ENCODE measurements at regions not wholly inside any gene's neighbourhood (a gene's known extent, or its start where the extent isn't known, plus 50 kb on each side); places are given as distances from the start of the nearest gene placed in this dataset.

GRCh38 chr2:166665991-166666940, 172.2 kb upstream of the SCN7A start:
- no TSS peak for BruUV-seq (replicated peaks)
- H3K79me2 ChIP-seq (ENCODE audit: insufficient read depth, low read depth, low read length): no peaks in the 10 kb centered on the region
- no peaks in the 10 kb centered on the region for H3K4me1 ChIP-seq (ENCODE audit: insufficient read depth, low read length, poor library complexity, severe bottlenecking)
- H3K27ac ChIP-seq (ENCODE audit: low read depth, low read length, poor library complexity, severe bottlenecking): no peak overlapping the region
- H3K4me2 ChIP-seq (ENCODE audit: low read length): no peak overlapping the region
- intact Hi-C loops (cut with micrococcal nuclease; ENCODE audit: unreplicated experiment): no loop called here
- POLR2A ChIA-PET: no interaction called here
- H3K9me3 ChIP-seq (ENCODE audit: low read length): no peaks in the 10 kb centered on the region
- H3K4me3 ChIP-seq (ENCODE audit: low read depth, low read length, poor library complexity, severe bottlenecking): no peak overlapping the region
- TF ChIP-seq EZH2phosphoT487 (IDR thresholded peaks at IDR 0.05; ENCODE audit: borderline replicate concordance, low read depth, low read length): no peak
- no peak for TF ChIP-seq CTCF (conservative IDR thresholded peaks at IDR 0.05; ENCODE audit: low read length)
- no peaks in the 10 kb centered on the region for H4K20me1 ChIP-seq (ENCODE audit: insufficient read depth, low read length)
- H3K36me3 ChIP-seq (ENCODE audit: insufficient read depth, low read length): no peaks in the 10 kb centered on the region
- CTCF ChIA-PET (ENCODE audit: unreplicated experiment): no interaction called here
- DNase-seq (ENCODE audit: low spot score): no peak
- no peak overlapping the region for H2AFZ ChIP-seq (ENCODE audit: low read length)
- H3K9me2 ChIP-seq (ENCODE audit: insufficient read depth, low read length): no peaks in the 10 kb centered on the region

GRCh38 chr2:166661824-166662223, 167.8 kb upstream of the SCN7A start:
- DNase-seq (ENCODE audit: low spot score): no peak
- intact Hi-C loops (cut with micrococcal nuclease; ENCODE audit: unreplicated experiment): no loop called here

More at GRCh38 chr2:166661824-166662223, 167.8 kb upstream of the SCN7A start:
- ChIA-PET CTCF (ENCODE audit: unreplicated experiment) (no interaction called here), POLR2A (no interaction called here)
- Histone ChIP-seq H3K9me2 (ENCODE audit: insufficient read depth, low read length) (no peaks in the 10 kb centered on the region), H3K36me3 (ENCODE audit: insufficient read depth, low read length) (no peaks in the 10 kb centered on the region), H3K4me2 (ENCODE audit: low read length) (no peak overlapping the region), H3K79me2 (ENCODE audit: insufficient read depth, low read depth, low read length) (no peaks in the 10 kb centered on the region), H3K4me3 (ENCODE audit: low read depth, low read length, poor library complexity, severe bottlenecking) (no peak overlapping the region), H3K4me1 (ENCODE audit: insufficient read depth, low read length, poor library complexity, severe bottlenecking) (no peaks in the 10 kb centered on the region), H4K20me1 (ENCODE audit: insufficient read depth, low read length) (no peaks in the 10 kb centered on the region), H2AFZ (ENCODE audit: low read length) (no peak overlapping the region), H3K27ac (ENCODE audit: low read depth, low read length, poor library complexity, severe bottlenecking) (no peak overlapping the region), H3K9me3 (ENCODE audit: low read length) (no peaks in the 10 kb centered on the region)
- no peak for TF ChIP-seq CTCF (conservative IDR thresholded peaks at IDR 0.05; ENCODE audit: low read length)
- TF ChIP-seq EZH2phosphoT487 (IDR thresholded peaks at IDR 0.05; ENCODE audit: borderline replicate concordance, low read depth, low read length): no peak
- BruUV-seq (replicated peaks): no TSS peak
